AML-193 (cell line): ENCODE measurements at regions not wholly inside any gene's neighbourhood (a gene's known extent, or its start where the extent isn't known, plus 50 kb on each side); places are given as distances from the start of the nearest gene placed in this dataset.
"Not testable (repeated sequence)": the region's sequence is repeated elsewhere in the genome, so short reads cannot be mapped to it uniquely, and the experiment has no call there.

Experiments used
- DNase-seq, 2 experiments: peaks; one replicate each; lab custom pipeline; 2025; lab: John Stamatoyannopoulos, UW

DNA sequence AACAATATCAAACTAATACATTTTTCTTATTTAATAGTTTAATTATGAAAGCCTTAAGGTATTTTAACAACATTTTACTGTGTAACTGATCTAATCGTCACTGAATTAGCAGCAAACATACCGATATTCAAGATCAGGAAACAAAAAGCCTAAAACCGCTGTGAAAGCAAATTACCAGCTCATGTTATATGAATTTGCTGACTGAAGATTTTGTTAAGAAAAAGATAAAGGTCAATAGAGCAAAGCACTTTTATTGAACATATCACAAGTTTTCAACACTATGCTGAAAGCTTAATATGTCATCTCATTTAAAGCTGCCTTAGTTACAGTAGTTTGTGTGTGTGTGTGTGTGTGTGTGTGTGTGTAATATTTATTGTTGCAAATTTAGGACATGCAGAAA is 1634.9 kb upstream of the NUDT12 start:
- no peak for DNase-seq

DNA sequence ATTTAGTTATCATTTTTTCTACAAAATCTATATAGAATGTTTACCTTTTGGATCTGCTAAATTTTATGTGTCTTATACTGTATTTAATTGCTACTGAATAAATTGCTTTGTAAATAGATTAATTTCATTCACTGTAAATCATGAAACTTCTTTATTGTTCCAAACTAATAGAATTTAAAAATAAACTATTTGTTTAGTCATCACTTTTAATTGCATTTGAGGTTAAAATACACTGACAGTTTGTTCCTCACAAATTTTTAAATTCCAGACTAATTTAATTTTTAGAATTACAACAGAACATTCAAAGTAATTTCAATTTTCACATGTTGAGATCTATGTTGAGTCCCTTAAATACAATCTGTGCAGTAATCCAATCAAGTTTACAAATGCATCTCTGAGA is 1633.2 kb upstream of the NUDT12 start:
- no peak for DNase-seq

DNA sequence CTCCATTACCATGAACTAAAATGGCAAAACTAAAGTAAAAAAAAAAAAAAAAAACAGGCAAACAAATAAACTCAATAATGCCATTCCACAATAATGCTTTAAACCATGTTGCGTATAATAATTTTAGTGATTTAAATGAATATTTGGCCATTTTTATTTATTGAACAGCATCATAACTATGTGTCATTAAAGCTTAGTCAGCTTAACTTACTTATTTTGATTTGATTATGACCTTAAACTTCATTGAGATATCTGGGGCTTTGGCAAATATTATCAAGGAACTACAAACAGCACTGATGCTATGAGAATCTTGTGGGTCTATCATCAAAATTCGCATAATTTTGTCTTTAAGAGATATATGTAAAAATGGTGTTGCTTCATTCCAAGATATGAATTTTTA is 1610.3 kb upstream of the NUDT12 start:
- DNase-seq = no peak

DNA sequence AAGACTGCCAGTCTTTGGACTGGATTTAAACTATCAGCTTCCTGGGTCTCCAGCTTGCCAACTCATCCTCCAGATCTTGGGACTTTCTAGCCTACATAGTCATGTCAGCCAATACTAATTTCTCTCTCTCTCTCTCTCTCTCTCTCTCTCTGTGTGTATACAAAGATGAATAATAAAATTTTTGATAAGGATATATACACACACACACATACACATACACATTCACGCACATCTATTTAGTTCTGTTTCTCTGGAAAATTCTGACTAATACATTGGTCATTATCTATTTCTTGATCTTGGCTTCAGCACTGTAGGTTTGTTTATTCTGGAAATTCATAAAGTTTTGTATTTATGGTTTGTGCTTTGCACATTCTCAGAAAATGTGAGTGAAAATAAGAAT is 1606.2 kb upstream of the NUDT12 start:
- DNase-seq = no peak

DNA sequence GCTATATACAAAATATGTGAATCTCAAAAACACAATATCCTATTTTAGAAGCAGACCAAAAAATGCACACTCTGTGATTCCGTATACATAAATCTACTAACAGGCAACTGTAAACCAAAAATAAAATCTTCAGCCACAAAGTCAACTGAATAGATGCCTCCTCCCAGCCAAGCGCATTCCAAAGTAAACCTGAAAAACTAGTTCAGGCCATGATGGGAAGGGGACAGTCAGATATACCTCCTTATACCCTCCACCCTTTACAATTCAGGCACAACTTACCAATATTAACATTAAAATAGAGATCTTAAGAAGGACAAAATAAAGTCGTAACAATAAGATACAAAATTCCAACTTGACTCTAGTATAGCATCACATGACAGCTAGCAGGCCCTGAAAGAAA is 1604.5 kb upstream of the NUDT12 start:
- DNase-seq = no peak

DNA sequence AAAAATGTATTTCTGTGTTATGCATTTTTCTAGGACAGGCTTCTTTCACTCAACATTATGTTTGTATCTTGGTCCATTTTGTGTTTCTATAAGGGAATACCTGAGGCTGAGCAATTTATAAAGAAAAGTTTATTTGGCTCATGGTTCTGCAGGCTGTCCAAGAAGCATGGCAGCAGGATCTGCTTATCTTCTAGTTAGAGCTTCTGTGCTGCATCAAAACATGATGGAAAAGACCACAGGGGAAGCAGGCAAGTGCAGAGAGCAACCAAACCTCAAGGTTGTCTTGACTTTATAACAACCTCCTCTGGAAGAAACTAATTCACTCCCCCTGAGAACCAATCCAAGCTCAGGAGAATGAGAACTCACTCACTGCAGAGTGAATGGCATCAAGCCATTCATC is 1601.0 kb upstream of the NUDT12 start:
- no peak for DNase-seq

DNA sequence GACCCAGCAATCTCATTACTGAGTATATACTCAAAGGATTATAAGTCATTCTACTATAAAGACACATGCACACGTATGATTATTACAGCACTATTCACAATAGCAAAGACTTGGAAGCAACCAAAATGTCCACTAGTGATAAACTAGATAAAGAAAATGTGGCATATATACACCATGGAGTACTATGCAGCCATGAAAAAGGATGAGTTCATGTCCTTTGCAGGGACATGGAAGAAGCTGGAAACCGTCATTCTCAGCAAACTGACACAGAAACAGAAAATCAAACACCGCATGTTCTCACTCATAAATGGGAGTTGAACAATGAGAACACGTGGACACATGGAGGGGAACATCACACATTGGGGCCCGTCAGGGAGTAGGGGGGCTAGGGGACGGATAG is 1600.0 kb upstream of the NUDT12 start:
- DNase-seq = not testable (repeated sequence)

DNA sequence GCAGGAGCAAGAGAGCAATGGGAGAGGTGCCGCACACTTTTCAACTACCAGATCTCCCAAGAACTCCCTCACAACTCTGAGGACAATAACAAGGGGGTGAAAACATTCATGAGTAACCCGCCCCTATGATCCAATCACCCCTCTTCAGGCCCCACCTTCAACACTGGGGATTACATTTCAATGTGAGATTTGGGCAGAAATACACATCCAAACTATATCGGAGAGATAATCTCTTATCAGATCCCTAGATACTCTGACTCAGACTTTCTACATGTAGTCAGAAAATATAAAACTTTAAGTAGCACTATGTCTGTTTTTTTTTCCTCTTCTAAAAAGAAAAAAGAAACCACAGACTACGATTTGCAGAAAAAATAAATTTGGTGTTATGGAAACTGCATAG is 1595.9 kb upstream of the NUDT12 start:
- no peak for DNase-seq

DNA sequence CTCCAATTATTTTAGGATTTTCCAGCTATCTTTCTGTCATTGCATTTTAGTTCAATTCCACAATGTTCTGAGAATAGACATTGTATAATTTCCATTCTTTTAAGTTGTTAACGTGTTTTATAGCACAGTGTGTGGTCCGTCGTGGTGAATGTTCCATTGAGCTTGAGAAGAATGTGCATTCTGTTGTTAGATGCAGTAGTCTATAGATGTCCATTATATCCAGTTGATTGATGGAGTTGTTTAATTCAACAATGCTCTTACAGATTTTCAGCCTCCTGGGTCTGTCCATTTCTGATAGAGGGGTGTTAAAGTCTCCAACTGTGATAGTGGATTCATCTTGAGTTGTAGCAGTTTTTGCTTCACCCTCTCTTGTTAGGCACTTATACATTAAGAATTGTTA is 1587.7 kb upstream of the NUDT12 start:
- no peak for DNase-seq

DNA sequence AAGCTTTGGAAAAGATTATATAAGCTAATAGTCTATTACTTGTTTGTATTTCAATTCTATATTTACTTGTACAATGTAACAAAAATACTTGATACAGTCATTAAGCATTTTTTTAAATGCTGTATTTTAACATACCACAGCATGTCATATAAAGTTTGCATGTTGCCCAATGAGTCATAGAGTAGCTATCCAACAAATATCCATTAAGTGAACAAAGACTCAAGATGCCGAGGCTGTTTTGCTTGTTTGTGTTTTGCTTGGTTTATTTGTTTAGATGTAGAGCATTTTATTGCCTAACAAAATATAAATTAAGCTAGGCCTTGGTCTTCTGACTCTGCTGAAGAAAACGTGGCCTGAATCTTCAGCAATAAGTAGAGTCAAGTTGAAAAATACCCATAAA is 1584.3 kb upstream of the NUDT12 start:
- DNase-seq = no peak

DNA sequence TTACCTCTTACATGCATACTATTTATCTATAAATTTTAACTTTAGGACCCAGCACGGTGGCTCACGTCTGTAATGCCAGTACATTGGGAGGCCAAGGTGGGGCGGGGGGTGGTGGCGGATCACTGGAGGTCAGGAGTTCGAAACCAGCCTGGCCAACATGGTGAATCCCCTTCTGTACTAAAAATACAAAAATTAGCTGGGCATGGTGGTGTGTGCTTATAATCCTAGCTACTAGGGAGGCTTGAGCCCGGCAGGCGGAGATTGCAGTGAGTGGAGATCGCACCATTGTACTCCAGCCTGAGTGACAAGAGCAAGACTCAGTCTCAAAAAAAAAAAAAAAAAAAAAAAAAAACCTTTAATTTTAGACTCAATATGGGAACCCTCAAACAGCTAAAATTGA is 1582.6 kb upstream of the NUDT12 start:
- DNase-seq = no peak

DNA sequence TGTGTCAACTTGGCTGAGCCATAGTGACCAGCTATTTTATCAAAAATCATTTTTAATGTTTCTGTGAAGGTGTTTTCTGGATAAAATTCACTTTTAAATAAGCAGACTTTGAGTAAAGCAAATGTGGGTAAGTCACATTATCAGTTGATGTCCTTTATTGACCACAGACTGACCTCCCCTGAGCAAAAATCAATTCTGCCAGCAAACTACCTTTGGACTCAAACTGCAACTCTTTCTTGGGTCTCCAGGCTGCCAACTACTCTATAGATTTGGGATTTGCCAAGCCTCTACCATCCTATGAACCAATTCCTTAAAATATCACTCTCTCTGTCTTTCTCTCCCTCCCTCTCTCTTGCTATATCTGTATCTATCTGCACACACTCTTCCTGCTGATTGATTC is 1571.7 kb upstream of the NUDT12 start:
- no peak for DNase-seq

DNA sequence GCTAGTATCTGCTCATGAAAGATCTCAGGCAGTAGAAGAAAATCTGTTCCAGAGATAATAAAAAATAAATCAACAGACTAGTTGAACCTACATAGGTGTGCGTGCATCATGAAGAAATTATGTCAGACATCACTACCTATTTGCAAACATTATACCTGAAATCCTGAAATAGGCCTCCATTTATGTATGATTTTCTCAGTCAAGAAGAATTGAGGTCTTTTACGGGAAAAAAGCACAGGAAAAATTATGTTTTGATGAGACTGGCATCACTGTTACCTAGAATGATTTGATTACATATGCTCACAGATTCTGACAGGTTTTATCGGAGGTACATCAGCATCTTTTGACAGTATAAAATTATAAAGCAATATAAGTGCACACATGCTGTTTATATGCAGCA is 1570.5 kb upstream of the NUDT12 start:
- no peak for DNase-seq

DNA sequence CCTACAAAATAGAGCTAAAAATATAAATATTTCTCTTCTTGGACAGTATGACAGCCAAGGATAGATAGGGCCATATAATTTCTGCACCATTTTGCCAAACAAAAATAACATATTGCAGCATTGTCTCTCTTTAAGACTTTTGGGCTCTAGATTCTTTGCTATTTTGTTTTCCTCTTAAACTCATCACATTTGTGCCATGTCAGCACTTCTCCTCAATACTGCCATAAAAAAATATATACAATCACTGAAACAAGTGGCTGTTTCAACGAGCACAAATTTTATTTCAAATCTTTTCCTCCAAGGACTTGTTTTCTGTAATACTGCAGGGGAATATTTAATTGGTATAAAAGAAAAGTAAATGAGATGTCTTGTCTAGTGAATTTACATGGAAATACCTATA is 1570.0 kb upstream of the NUDT12 start:
- DNase-seq = no peak

DNA sequence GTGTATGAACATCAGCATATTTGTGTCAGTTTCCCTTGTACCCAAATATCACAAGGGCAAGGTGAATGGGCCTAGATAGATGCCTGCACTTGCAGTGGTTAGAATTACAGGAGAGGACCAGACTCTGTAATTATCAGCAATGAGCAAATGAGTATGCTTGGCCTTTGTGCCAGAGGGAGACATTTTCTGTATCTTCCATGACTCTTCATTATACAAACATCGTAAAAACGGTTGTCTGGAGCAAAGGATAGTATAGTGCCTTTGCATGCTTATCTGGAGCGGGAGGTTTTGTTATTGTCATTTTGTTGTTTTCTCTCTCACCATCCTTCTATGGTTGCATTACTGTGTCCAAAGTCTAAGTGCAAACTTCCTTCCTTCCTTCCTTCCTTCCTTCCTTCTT is 1568.5 kb upstream of the NUDT12 start:
- no peak for DNase-seq

DNA sequence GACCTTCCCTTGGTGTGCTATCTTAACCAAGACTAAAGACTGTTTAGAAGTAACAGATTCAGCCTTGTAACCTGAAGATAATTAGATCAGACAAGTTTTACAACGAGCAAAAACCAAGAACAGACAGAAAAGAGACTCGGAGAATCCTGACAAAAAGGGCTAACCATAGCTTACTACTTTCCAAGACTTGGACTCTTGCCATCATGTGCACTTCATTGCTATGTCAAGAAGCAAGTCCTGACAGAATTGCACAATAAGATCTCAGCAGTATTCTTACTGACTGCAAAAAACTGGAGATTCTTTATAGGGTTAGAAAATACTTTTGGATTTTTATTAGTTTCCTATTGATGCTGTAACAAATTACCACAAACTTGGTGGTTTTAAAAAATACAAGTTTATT is 1539.0 kb upstream of the NUDT12 start:
- DNase-seq = no peak

DNA sequence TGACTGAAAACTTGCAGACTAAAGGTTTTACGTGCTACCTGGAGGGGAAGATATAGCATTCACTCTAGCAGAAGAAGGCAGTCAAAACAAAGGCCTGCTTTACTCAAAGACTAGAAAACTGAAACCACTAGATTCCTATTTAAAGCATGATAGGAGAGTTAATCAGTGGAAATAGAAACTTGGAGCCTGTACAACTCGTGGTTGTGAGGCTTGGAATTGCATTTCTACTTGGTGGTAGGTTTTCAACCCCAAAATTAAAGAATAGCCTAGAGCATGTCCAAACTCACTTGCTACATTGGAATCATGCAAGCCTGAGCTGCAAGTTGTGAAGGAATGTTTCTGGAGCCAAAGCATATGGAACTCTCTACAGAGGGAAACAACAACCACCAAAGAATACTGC is 1526.4 kb upstream of the NUDT12 start:
- no peak for DNase-seq

DNA sequence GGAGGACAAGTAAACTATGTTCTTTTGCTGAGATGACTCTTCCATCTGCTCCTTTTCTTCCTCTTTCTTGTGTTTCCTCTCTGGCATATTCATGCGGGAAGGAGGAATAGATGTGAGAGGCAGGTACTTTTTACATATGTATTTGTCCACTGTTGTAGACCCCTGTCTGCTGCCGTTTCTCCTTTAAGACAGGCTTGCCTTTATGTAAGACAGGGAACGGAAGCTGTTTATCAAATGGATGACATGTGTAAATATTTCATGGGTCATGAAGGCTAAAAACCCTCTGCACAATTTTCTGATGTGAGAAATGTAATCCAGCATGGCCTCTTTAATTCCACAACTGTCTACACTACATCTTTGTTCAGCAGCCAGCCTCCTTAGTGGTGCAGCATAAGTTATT is 1525.5 kb upstream of the NUDT12 start:
- DNase-seq = no peak

DNA sequence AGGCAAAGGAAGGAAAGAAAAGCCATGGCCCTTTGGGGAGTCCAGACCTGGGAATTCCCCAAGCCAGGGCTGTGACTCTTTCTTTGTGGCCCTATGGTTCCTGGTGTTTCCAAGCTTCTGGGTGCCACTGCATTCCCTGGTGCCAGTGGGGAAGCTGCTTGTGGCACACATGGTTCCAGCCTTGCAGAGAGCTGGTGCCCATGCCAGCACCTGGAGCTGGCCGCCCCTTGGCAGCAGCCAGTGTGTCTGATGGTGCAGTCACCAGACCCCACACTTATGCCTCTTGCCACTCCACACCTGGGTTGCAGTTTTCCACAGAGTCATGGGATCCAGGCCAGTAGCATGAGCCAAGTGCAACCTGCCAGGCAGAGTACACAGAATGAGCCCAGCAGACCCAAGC is 1495.3 kb upstream of the NUDT12 start:
- no peak for DNase-seq

DNA sequence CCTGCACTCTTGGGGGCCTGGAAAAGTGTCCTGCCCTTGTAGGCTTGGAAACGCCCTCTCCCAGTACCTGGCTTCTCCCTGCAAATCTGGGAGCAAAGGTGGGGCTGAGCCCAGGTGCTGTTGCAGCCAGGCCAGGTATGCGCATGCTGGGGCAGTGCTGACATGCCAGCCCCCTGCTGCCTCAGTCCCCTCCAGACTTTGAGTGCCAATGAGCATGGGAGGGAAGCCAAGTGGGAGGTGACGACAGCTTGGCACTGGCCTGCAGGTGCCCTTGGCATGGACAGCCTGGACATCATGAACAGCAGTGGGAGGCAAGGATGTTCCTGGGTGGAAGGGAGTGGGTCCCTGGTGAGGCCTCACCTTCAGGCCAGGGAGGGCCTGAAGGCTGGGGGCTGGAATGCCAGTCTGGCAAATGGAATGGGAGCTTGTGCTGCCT is 1494.4 kb upstream of the NUDT12 start:
- DNase-seq = no peak

DNA sequence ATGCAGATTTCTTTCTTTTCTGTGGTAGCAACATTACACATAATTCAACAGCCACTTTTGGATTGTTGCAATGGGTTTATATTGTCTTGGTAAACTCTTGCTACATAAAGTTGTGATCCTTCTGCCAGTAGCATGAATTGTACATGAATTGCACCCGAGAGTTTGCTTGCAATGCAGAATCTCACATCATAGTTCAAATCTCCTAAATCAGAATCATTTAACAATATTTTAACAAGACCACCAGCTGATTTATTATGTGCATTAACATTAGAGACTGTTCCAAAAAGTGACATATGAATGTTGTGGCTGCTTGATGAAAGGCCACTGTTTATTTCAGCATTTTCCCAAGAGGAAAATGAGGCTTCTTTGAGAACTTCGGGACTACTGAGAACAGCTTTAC is 1491.8 kb upstream of the NUDT12 start:
- no peak for DNase-seq

DNA sequence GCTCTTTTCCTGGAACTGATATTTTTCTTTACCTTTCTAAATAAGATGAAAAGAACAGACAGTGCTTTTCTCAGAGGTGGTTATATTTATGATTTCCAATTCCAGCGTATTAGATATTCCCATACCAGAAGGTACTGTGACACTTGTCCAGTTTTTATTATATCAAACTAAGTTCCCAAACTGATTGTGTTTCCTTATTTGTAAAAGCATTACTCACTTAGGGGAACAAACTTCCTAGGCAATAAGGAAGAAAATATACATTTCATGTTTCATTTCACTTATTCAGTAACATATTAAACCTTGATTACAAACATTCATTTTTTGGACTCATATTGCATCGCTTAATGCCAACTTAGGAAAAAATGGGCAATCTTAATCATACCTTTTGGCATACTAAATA is 1480.0 kb upstream of the NUDT12 start:
- DNase-seq = no peak

DNA sequence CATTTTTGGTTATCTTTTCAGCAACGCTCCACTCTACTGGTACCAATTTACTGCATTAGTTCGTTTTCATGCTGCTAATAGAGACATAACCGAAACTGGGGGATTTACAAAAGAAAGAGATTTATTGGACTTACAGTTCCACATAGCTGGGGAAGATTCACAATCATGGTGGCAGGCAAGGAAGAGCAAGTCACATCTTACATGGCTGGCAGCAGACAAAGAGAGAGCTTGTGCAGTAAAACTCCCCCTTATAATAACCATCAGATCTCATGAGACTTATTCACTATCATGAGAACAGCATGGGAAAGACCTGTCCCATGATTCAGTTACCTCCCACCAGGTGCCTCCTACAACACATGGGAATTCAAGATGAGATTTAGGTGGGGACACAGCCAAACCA is 1474.2 kb upstream of the NUDT12 start:
- DNase-seq = not testable (repeated sequence)

DNA sequence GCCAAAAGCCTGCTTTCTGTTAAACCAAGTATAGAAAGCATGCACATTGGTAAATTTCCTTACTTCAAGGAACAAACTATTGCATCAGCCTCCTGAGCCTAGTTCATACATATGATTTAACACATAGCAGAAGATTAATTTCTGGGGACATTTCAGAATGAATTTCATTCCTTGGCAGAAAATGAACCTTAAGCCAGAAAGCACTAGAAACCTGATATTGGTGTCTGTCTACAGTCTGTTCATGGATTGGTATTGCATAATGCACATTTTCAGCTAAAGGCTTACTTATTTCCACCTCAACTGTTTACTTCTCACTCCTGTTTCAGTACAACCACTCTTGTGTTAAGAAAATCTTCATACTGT is 1471.8 kb upstream of the NUDT12 start:
- no peak for DNase-seq

DNA sequence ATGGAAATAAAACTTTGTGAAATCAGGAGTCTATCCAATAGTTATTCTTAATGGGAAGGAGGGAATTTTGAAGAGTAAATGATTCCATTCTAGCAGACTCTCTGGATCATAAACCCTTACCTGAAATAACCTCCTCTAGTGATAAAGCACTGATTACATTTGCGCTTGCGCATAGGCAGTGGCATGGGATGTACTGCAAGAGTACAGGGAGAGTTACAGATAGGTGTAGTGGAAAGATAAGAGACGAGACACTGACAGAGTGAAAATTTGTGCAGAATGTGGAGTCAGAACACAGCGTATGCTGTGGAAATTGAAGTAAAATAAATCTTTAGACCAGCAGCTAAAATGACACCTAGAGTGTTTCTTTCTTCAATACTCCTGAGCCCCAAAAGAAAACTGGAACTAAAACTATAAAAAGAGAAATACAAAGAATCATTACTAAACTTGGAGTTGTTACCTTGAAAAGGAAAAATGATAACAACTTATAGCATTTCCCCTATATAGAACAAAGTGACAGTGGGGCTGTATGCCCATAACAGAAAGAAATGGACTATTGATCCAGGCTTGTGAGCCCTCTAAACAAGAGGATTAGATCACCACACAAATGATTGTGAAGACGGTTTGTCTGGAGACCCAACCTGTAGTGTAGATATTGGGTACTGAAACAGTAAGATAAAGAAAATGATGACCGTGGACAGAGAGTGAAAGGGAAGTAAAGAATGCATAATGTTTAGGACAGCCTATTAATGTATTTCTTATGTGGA is 1471.2 kb upstream of the NUDT12 start:
- no peak for DNase-seq
